ENCODE measurements at regions not wholly inside any gene's neighbourhood (a gene's known extent, or its start where the extent isn't known, plus 50 kb on each side); places are given as distances from the start of the nearest gene placed in this dataset.

DNA sequence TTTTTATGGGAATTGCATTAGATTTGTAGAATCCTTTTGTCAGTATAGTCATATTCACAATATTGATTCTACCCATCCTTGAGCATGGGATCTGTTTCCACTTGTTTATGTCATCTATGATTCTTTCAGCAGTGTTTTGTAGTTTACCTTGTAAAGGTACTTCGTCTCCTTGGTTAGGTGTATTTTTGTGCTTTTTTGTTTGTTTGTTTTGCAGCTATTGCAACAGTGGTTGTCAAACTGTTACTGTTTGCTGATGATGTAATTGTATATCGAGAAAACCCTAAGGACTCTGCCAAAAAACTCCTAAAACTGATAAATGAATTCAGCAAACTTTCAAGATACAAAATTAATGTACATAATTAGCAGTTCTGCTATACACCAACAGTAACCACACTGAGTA lies 127.9 kb upstream of the AR start:
- FAIRE-seq (no peak), ATAC-seq (no peak), DNase-seq (ENCODE audit: low spot score) (no peak)
- intact Hi-C loops (cut with micrococcal nuclease; ENCODE audit: unreplicated experiment) (no loop called here), in situ Hi-C loops (cut with HindIII; ENCODE audit: extremely low pct_ligation_motif_present, low pct_unique_long_range_greater_than_20kb) (no loop called here)
- H3K9ac ChIP-seq (ENCODE audit: insufficient read depth, low read depth, low read length): no peak overlapping the region
- H3K27me3 ChIP-seq (ENCODE audit: control insufficient read depth in 1 of 2, insufficient read depth in 2 of 2, low read length in 2 of 2): no peaks in the 10 kb centered on the region
- no peak overlapping the region for H3K4me2 ChIP-seq (ENCODE audit: low read depth, low read length)
- H3K9me3 ChIP-seq (ENCODE audit: low read length): peaks cover 42% of the 10 kb centered on the region
- BruUV-seq (replicated peaks): no TSS peak
- H3K36me3 ChIP-seq (replicated peaks in 1 of 2; ENCODE audit: control insufficient read depth in 1 of 2, insufficient read depth in 2 of 2, low read length in 2 of 2): no peaks in the 10 kb centered on the region
- no peak overlapping the region for H3K4me3 ChIP-seq (replicated peaks in 1 of 3; ENCODE audit: insufficient read depth in 1 of 3, low read depth in 2 of 3, low read length in 3 of 3)
- no peaks in the 10 kb centered on the region for H4K20me1 ChIP-seq (ENCODE audit: insufficient read depth, low read length)
- H2AFZ ChIP-seq (ENCODE audit: low read length): no peak overlapping the region
- no peaks in the 10 kb centered on the region for H3K79me2 ChIP-seq (ENCODE audit: insufficient read depth, low read length)
- H3K27ac ChIP-seq (ENCODE audit: extremely low read length, insufficient read depth, low read length): no peak overlapping the region
- no peaks in the 10 kb centered on the region for H3K4me1 ChIP-seq (ENCODE audit: insufficient read depth, low read length)
- WGBS (ENCODE audit: low lambda C conversion rate): 13% methylated on average over 2 of the region's 2 CpGs
- CTCF ChIA-PET (ENCODE audit: low intra/inter-chr PET ratio, low total read pairs): no interaction called here
- TF ChIP-seq ZNF616 (CRISPR knock-in tag; IDR thresholded peaks at IDR 0.05; ENCODE audit: low read depth) (no peak), ZC3H4 (CRISPR knock-in tag; IDR thresholded peaks at IDR 0.05; ENCODE audit: borderline replicate concordance) (no peak), ZNF382 (CRISPR knock-in tag; IDR thresholded peaks at IDR 0.05; ENCODE audit: borderline replicate concordance) (no peak), TBX2 (CRISPR knock-in tag; IDR thresholded peaks at IDR 0.05; ENCODE audit: borderline replicate concordance) (no peak), YEATS4 (CRISPR knock-in tag; IDR thresholded peaks at IDR 0.05; ENCODE audit: borderline replicate concordance) (no peak), ZNF562 (CRISPR knock-in tag; IDR thresholded peaks at IDR 0.05; ENCODE audit: borderline replicate concordance) (no peak), SALL1 (CRISPR knock-in tag; IDR thresholded peaks at IDR 0.05) (no peak), PPARG (CRISPR knock-in tag; conservative IDR thresholded peaks at IDR 0.05) (no peak), ZNF7 (CRISPR knock-in tag; IDR thresholded peaks at IDR 0.05) (no peak), ATAD3A (CRISPR knock-in tag; IDR thresholded peaks at IDR 0.05) (no peak), JARID2 (CRISPR knock-in tag; IDR thresholded peaks at IDR 0.05; ENCODE audit: insufficient replicate concordance) (no peak), SRY (CRISPR knock-in tag; IDR thresholded peaks at IDR 0.05) (no peak), PITX1 (CRISPR knock-in tag; IDR thresholded peaks at IDR 0.05) (no peak)
- TF ChIP-seq, protein P1, sequence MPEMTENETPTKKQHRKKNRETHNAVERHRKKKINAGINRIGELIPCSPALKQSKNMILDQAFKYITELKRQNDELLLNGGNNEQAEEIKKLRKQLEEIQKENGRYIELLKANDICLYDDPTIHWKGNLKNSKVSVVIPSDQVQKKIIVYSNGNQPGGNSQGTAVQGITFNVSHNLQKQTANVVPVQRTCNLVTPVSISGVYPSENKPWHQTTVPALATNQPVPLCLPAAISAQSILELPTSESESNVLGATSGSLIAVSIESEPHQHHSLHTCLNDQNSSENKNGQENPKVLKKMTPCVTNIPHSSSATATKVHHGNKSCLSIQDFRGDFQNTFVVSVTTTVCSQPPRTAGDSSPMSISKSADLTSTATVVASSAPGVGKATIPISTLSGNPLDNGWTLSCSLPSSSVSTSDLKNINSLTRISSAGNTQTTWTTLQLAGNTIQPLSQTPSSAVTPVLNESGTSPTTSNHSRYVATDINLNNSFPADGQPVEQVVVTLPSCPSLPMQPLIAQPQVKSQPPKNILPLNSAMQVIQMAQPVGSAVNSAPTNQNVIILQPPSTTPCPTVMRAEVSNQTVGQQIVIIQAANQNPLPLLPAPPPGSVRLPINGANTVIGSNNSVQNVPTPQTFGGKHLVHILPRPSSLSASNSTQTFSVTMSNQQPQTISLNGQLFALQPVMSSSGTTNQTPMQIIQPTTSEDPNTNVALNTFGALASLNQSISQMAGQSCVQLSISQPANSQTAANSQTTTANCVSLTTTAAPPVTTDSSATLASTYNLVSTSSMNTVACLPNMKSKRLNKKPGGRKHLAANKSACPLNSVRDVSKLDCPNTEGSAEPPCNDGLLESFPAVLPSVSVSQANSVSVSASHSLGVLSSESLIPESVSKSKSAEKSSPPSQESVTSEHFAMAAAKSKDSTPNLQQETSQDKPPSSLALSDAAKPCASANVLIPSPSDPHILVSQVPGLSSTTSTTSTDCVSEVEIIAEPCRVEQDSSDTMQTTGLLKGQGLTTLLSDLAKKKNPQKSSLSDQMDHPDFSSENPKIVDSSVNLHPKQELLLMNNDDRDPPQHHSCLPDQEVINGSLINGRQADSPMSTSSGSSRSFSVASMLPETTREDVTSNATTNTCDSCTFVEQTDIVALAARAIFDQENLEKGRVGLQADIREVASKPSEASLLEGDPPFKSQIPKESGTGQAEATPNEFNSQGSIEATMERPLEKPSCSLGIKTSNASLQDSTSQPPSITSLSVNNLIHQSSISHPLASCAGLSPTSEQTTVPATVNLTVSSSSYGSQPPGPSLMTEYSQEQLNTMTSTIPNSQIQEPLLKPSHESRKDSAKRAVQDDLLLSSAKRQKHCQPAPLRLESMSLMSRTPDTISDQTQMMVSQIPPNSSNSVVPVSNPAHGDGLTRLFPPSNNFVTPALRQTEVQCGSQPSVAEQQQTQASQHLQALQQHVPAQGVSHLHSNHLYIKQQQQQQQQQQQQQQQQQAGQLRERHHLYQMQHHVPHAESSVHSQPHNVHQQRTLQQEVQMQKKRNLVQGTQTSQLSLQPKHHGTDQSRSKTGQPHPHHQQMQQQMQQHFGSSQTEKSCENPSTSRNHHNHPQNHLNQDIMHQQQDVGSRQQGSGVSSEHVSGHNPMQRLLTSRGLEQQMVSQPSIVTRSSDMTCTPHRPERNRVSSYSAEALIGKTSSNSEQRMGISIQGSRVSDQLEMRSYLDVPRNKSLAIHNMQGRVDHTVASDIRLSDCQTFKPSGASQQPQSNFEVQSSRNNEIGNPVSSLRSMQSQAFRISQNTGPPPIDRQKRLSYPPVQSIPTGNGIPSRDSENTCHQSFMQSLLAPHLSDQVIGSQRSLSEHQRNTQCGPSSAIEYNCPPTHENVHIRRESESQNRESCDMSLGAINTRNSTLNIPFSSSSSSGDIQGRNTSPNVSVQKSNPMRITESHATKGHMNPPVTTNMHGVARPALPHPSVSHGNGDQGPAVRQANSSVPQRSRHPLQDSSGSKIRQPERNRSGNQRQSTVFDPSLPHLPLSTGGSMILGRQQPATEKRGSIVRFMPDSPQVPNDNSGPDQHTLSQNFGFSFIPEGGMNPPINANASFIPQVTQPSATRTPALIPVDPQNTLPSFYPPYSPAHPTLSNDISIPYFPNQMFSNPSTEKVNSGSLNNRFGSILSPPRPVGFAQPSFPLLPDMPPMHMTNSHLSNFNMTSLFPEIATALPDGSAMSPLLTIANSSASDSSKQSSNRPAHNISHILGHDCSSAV (CRISPR knock-in tag; IDR thresholded peaks at IDR 0.05; ENCODE audit: borderline replicate concordance): no peak
- POLR2A ChIA-PET: no interaction called here

All from HepG2 (cell line).